ENCODE measurements at regions not wholly inside any gene's neighbourhood (a gene's known extent, or its start where the extent isn't known, plus 50 kb on each side); places are given as distances from the start of the nearest gene placed in this dataset.

- no peak for DNase-seq (ENCODE audit: insufficient read length, low spot score)
- TF ChIP-seq CTCF (IDR thresholded peaks at IDR 0.05; ENCODE audit: insufficient read depth, missing control alignments), result no peak
- no peak for FAIRE-seq
These were observed 116.1 kb downstream of the PSMG1 start for GRCh38 chr21:39066829-39067780.

- TF ChIP-seq CTCF (IDR thresholded peaks at IDR 0.05; ENCODE audit: insufficient read depth, missing control alignments), result no peak
- DNase-seq (ENCODE audit: insufficient read length, low spot score) (no peak), FAIRE-seq (no peak)
These were observed 117.3 kb downstream of the PSMG1 start for GRCh38 chr21:39065917-39066316.

GRCh38 chr21:39064325-39065012, 118.8 kb downstream of the PSMG1 start:
- DNase-seq (ENCODE audit: insufficient read length, low spot score) (no peak), FAIRE-seq (no peak)
- no peak for TF ChIP-seq CTCF (IDR thresholded peaks at IDR 0.05; ENCODE audit: insufficient read depth, missing control alignments)

- no peak for DNase-seq (ENCODE audit: insufficient read length, low spot score)
- no peak for TF ChIP-seq CTCF (IDR thresholded peaks at IDR 0.05; ENCODE audit: insufficient read depth, missing control alignments)
- no peak for FAIRE-seq
These were observed 119.7 kb downstream of the PSMG1 start for GRCh38 chr21:39063517-39063916.

GRCh38 chr21:39062196-39062595, 121.1 kb downstream of the PSMG1 start:
- DNase-seq (ENCODE audit: insufficient read length, low spot score) (no peak), FAIRE-seq (no peak)
- TF ChIP-seq CTCF (IDR thresholded peaks at IDR 0.05; ENCODE audit: insufficient read depth, missing control alignments), result no peak

- FAIRE-seq, result no peak
These were observed 121.5 kb downstream of the PSMG1 start for GRCh38 chr21:39061766-39062165.

More at GRCh38 chr21:39061766-39062165, 121.5 kb downstream of the PSMG1 start:
- DNase-seq (ENCODE audit: insufficient read length, low spot score), result no peak
- no peak for TF ChIP-seq CTCF (IDR thresholded peaks at IDR 0.05; ENCODE audit: insufficient read depth, missing control alignments)
